OCI-LY3 (cell line): ENCODE measurements at regions not wholly inside any gene's neighbourhood (a gene's known extent, or its start where the extent isn't known, plus 50 kb on each side); places are given as distances from the start of the nearest gene placed in this dataset.

ENCODE experiments used
- EZH2phosphoT487 ChIP-seq: fragments of 200-600 bp; shearing (Covaris generic); IDR thresholded peaks from 2 replicates; pipeline ENCODE4 v1.6.1; 2018; ENCODE audit warnings: antibody characterized with exemption, mixed run types, low read depth
- TF ChIP-seq, protein P1 (sequence below): fragments of 200-600, 300-600 bp; sonication (generic); IDR thresholded peaks from 2 replicates; pipeline ENCODE4 v1.5.1; 2014; ENCODE audit warnings: antibody characterized with exemption, low read length, low read depth

DNA sequence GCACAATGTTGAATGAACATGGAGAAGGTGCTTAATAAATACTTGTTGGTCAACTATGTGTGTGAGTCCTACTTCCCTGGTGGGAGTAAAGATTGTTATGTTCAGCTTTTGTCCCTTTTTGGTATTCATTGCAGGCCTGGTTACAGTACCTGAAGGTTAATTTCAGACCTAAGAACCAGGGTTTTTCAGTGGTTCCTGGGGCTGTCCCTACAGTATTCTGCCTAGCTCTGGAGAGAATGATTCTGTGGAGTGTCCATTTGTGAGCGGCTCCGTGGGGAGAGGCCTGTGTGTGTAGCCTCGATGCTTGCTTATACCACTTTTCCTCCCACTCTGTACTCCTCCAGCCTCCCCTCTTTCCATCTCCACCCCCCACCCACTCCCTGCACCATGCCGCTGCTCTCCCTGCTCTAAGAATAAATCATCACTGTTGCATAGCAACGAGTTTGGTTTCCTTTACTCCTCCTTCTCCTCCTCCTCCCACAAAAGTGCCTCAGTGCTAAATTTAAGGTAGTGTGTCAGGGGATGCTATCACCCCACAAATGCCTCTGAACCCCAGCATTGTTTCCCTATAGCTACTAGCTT, 150.6 kb upstream of the ROPN1 start:
- TF ChIP-seq, protein P1, sequence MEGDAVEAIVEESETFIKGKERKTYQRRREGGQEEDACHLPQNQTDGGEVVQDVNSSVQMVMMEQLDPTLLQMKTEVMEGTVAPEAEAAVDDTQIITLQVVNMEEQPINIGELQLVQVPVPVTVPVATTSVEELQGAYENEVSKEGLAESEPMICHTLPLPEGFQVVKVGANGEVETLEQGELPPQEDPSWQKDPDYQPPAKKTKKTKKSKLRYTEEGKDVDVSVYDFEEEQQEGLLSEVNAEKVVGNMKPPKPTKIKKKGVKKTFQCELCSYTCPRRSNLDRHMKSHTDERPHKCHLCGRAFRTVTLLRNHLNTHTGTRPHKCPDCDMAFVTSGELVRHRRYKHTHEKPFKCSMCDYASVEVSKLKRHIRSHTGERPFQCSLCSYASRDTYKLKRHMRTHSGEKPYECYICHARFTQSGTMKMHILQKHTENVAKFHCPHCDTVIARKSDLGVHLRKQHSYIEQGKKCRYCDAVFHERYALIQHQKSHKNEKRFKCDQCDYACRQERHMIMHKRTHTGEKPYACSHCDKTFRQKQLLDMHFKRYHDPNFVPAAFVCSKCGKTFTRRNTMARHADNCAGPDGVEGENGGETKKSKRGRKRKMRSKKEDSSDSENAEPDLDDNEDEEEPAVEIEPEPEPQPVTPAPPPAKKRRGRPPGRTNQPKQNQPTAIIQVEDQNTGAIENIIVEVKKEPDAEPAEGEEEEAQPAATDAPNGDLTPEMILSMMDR = no peak
- no peak for TF ChIP-seq EZH2phosphoT487
